GM12878 (cell line): ENCODE measurements at regions not wholly inside any gene's neighbourhood (a gene's known extent, or its start where the extent isn't known, plus 50 kb on each side); places are given as distances from the start of the nearest gene placed in this dataset.

ENCODE experiments used
- BHLHE40 ChIP-seq, 2 experiments: fragments of 450-650 bp in 1 of 2; IDR thresholded peaks; 2 replicates each; pipeline ENCODE4 v1.6.1; 2011 to 2017; ENCODE audit warnings: low read depth in 2 of 2, borderline replicate concordance in 1 of 2, improper control_type of control experiment in 1 of 2, low read length in 1 of 2, mild to moderate bottlenecking in 1 of 2
- E2F4 ChIP-seq: IDR thresholded peaks from 2 replicates; pipeline ENCODE4 v1.6.1; 2012; ENCODE audit warnings: low read depth, low read length, improper control_type of control experiment
- ESRRA ChIP-seq: IDR thresholded peaks from 2 replicates; pipeline ENCODE4 v1.6.1; 2012; ENCODE audit warnings: mild to moderate bottlenecking, low read length, improper control_type of control experiment
- FOS ChIP-seq: IDR thresholded peaks from 3 replicates; pipeline ENCODE4 v1.6.1; 2011; ENCODE audit warnings: borderline replicate concordance; ENCODE audit not compliant: insufficient read length; ENCODE audit errors: extremely low read depth
- KAT2A ChIP-seq: conservative IDR thresholded peaks from 2 replicates; pipeline ENCODE4 v1.6.1; 2011; ENCODE audit warnings: low read depth, low read length; ENCODE audit not compliant: control insufficient read depth
- LARP7 ChIP-seq: fragments of 450-650 bp; IDR thresholded peaks from 2 replicates; pipeline ENCODE4 v1.6.1; 2017; ENCODE audit warnings: mild to moderate bottlenecking
- POLR2A ChIP-seq: IDR thresholded peaks from 2 replicates; pipeline ENCODE4 v1.6.1; 2011; ENCODE audit warnings: low read depth, mild to moderate bottlenecking, low read length
- SIX5 ChIP-seq: IDR thresholded peaks from 2 replicates; pipeline ENCODE4 v1.6.1; 2011; ENCODE audit warnings: mild to moderate bottlenecking, low read depth, low read length, moderate library complexity; ENCODE audit not compliant: severe bottlenecking
- SP1 ChIP-seq: IDR thresholded peaks from one replicate; pipeline ENCODE4 v1.6.1; 2011; ENCODE audit warnings: low read depth, low read length
- YBX1 ChIP-seq: fragments of 450-650 bp; IDR thresholded peaks from 2 replicates; pipeline ENCODE4 v1.6.1; 2016; ENCODE audit warnings: antibody characterized with exemption
- ZZZ3 ChIP-seq: IDR thresholded peaks from 2 replicates; pipeline ENCODE4 v1.6.1; 2011; ENCODE audit warnings: low read depth; ENCODE audit not compliant: control insufficient read depth, insufficient read length
- TF ChIP-seq, protein P1 (sequence below): fragments of 450-650 bp; formaldehyde crosslinking; IDR thresholded peaks from 2 replicates; pipeline ENCODE4 v1.4.0; 2022; ENCODE audit warnings: mild to moderate bottlenecking, moderate library complexity

GRCh38 chr18:10054366-10054765 is 140.6 kb downstream of the VAPA start (continued):
- TF ChIP-seq, protein P1, sequence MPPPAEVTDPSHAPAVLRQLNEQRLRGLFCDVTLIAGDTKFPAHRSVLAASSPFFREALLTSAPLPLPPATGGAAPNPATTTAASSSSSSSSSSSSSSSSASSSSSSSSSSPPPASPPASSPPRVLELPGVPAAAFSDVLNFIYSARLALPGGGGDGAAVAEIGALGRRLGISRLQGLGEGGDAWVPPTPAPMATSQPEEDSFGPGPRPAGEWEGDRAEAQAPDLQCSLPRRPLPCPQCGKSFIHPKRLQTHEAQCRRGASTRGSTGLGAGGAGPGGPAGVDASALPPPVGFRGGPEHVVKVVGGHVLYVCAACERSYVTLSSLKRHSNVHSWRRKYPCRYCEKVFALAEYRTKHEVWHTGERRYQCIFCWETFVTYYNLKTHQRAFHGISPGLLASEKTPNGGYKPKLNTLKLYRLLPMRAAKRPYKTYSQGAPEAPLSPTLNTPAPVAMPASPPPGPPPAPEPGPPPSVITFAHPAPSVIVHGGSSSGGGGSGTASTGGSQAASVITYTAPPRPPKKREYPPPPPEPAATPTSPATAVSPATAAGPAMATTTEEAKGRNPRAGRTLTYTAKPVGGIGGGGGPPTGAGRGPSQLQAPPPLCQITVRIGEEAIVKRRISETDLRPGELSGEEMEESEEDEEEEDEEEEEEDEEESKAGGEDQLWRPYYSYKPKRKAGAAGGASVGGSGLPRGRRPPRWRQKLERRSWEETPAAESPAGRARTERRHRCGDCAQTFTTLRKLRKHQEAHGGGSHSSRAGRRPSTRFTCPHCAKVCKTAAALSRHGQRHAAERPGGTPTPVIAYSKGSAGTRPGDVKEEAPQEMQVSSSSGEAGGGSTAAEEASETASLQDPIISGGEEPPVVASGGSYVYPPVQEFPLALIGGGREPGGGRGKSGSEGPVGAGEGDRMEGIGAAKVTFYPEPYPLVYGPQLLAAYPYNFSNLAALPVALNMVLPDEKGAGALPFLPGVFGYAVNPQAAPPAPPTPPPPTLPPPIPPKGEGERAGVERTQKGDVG (CRISPR knock-in tag) = no peak
- TF ChIP-seq ESRRA = no peak
- no peak for TF ChIP-seq E2F4
- TF ChIP-seq POLR2A = no peak
- TF ChIP-seq FOS = no peak
- TF ChIP-seq BHLHE40 (IDR thresholded peaks at IDR 0.05; ENCODE audit: borderline replicate concordance in 1 of 2, low read depth in 2 of 2, low read length in 1 of 2) = no peak
- no peak for TF ChIP-seq SP1
- TF ChIP-seq LARP7 = no peak
- no peak for TF ChIP-seq ZZZ3
- TF ChIP-seq KAT2A = no peak
- TF ChIP-seq SIX5 = no peak
- TF ChIP-seq YBX1 = no peak
